HG03095 (cell line): ENCODE measurements at regions not wholly inside any gene's neighbourhood (a gene's known extent, or its start where the extent isn't known, plus 50 kb on each side); places are given as distances from the start of the nearest gene placed in this dataset.
"Not testable (repeated sequence)": the region's sequence is repeated elsewhere in the genome, so short reads cannot be mapped to it uniquely, and the experiment has no call there.

Experiments used
- ATAC-seq: cut with Tn5 transposase; IDR thresholded peaks from one replicate; pipeline ENCODE4 v1.9.1; 2021; ENCODE audit warnings: moderate library complexity; ENCODE audit not compliant: unreplicated experiment

DNA sequence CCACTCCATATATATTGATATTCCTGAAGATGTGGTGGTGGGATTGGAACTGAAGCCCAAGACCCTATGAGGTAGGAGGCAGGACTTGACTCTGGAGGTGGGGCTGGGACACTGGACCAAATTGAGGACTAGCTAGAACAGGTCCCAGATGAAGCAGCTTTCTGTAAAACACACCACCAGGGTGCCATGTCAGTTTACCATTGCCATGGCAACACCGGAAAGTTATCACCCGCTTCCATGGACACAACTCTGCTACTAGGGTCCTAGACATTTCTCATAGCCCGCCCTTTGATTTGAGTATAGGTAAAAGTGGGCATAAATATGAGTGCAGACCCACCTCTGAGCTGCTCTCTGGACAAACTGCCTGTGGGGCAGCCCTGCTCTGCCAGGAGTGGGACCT, 490.5 kb upstream of the PFKP start:
- ATAC-seq: no peak

DNA sequence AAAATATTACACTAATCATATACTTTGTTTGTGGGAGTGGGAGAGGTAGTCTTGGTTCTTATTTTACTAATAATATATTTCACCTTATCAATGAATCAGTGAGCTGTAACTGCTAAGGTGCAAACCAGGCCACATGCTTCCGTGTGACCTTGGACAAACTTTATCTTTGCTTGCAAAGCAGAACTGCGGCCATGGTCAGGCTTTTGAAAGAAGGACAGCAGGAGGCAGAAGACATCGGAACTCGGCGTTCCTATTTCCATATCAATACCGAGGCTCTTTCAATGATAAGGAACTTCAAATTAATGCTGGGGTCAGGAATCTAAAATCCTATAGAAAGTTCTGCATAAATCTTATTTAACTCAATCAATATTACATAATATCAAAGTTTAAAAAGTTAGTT, 491.9 kb upstream of the PFKP start:
- no peak for ATAC-seq

DNA sequence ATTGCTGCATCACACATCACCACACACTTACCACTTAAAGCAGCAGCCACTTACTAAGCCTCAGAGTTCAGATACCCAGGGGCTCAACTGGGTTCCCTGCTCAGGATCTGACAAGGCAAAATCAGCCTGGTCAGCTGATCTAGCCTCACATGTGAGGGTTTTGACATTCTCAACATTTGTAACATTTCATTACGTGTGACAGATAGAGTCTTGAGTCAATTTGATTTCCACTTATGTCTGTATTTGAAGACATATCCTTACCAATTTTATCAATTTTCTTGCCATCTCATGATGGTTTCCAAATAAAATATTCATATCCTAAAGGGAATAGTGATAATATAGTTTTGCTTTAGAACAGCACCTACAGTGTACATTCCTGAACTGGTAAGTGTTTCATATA, 494.7 kb upstream of the PFKP start:
- ATAC-seq: no peak

DNA sequence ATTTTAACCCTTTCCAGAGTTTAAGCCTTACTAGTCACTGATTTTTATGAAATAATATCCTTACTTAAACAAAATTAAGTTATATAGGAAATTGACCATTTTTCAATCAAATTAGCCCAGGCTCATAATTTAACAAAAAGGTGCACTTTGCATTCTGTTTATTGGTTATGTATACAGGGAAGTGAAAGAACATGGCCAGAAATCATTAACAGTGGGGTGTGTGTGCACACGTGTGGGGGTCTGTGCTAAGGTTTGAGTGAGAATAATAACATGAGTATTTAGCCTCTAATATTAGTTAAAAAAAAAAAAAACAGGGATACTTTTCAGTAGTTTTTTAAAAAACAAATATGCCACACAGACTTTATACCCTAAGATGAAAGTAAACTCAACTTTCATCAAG, 510.5 kb upstream of the PFKP start:
- ATAC-seq: no peak

DNA sequence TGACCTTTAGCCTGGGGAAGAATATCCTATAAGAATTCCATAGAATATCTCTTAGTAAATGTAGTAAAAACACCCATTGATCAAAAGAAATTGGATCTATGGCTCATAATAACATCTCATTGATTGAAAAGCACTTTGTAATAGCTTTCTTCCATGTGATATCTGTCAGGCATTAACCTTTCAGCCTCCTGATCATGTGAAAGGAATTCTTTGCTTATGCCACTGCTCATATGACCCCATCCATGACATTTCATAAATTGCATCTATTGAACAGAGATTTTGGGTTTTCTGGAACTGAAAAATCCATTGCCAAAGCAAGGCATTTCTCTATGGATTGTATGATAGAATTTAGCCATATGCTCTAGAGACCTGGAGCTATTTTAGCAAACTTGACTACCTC, 519.3 kb upstream of the PFKP start:
- no peak for ATAC-seq

DNA sequence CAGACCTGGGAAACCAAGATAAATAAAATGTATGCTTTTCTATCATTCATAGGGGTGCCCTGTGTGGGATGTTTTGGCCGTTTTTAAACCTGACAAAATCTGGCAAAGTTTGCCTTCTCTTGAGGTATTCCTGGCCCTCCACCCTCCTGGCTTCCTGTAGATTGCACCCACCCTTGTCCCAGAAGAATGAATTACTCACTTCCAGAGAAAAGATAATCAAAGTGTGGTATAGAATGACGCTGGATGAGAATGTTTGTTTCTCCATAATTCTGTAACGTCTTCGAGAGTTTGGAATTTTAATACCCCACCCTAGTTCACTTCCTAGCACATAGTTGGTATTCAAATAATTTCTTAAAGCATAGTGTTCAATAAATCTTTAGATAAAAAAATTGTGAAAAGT, 519.7 kb upstream of the PFKP start:
- ATAC-seq: no peak

DNA sequence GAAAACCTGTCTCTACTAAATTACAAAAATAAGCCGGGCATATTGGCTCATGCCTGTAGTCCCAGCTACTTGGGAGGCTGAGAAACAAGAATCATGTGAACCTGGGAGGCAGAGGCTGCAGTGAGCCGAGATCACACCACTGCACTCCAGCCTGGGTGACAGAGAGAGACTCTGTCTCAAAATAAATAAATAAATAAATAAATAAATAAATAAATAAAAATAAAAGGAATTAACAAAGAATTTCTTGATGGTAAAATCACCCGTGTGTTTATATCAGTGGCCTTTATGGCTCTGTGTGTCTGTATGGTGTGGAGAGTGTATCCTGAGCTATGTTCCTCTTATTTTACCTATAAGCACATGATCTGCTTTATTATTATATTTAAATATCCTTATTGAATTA, 520.5 kb upstream of the PFKP start:
- ATAC-seq: not testable (repeated sequence)

DNA sequence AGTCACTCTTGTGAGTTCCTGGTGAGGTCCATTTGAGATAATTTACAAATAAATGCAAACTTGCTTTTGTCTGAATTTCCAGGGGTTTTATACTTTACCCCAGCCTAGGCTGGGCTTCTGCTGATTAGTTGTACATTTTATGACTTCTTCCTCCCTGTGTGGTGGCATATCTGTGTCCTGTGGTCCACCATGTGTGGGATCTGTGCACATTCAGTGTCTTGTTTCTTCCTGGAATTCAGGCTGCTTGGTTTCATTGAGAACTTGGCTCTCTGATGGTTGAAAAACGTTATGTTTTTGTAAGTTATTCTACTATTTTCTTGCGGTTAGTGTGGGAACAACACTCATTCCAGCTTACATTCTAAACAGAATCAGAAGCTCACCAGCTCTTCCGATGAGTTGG, 523.4 kb upstream of the PFKP start:
- no peak for ATAC-seq

DNA sequence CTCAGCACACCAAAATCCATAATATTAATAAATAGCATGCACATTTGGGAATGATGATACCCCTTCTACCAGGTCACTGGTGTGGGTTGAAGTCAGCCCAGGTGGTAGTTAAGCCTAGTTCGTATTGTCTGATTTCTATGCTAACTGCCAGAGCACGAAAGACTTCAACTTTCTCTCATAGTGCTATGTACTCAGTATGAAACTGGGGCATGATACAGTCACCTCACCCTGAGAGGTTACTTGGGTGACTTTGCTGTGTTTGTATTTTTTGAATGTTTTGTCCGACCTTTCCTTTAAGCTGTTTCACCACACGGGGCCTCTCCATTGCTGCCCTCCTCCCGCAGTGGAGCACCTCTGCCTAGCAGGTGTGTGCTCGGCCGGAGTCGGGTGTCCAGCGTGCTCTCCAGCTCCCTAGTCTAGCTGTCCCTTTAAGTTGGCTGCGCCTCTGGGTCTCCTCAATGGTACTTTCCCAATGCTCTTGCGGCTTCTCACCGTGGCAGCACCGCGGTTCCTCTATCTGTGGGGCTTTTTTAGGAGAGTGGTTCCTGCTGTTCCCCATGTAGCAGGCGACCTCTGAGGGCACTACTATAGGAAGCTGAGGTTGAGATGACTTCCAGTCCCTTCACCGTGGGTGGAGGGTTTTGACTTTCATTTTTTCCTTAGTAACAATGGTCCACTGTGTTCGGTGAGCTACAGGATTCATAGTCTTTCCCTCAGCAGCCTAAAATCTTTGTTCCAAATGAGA, 524.0 kb upstream of the PFKP start:
- ATAC-seq: no peak

DNA sequence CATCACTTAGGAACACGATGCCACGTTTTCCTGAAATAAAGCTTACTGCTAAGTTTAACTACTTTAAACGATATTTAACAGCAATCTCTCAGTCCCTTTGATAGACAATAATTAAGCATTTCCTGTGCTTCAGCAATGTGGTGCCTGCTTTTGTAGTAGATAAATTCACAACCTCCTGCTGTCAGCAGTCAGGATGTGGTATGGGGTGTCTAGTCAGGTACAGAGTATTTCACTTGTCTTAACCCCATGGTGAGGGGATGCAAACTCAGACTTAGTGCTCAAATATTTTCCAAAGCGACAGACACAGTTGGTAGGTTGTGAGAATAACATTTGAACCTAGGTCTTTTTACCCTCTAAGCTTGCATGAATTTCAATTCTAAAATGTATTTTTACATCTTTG, 526.2 kb upstream of the PFKP start:
- no peak for ATAC-seq

DNA sequence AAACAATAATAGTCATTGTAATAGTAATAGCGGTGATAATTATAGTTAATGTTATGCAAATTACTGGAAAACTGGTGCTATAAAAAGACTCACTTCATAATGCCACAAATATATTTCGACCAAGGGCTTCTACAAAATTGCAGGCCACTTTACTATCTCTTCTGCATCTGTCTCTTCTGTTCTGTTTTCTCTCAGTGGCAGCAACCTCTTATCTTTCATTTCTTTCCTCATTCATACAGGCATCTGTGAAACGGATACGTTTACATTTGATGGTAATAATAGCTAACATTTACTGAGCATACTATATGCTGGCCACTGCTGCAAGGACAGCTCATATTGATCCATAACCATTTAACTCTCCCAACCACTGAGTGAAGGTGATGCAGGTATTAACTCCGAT, 537.4 kb upstream of the PFKP start:
- ATAC-seq: no peak

DNA sequence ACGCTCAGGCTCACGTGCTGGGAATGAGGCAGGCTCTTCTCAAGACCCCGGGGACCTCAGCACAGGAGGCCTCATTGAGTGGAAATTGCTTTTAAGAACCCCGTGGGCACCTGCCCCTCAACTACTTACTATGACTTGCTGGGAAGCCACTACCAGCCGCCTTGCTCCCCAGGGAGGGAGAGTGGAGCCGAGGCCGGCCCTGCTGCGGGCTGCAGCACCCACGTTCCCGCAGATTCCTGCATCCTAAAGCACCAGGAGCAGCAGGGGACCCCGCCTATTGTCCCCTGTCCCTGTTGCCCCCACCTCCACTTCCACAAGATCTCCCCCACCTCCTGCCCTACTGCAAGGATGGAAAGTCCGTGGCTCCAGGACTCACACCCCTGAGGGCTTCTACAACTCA, 541.6 kb upstream of the PFKP start:
- no peak for ATAC-seq

DNA sequence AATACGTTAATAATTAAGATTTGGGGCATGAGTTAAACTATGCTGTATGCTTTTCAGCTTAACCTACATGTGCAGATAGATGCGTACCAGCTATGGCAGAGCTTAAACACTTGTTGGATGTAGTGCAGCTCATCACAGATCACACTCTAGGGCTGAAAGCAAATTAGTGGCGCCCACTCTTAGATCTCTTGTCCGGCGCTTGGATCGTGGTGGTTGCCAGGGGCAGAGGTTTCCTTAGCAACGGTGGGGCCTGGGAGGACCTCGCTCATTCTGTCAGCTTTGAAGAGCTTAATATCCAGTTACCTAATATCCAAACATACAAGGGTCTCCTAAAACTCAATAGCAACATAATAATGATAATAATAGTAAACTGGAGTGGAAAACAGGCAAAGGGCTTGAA, 548.2 kb upstream of the PFKP start:
- ATAC-seq: no peak

DNA sequence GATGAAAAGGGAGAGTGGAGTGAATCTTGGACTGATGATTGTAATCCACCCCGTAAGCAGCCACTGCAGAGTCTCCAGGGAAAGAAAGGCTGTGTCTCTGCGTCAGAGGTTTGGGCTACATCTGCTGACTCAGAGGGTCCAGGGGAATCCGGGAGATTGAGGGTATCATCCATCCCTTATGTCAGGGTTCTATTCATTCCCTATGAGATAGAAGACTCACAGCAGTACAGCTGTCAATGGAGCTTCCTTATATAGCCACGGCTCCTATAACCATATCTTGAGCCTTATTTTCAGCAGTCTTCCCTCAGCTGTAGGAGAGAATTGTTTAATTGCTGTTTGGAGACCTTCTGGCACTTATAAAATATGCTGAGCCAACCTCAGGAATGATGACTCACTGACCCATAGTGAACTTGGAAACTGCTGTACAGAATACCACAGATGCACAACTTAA, 558.2 kb upstream of the PFKP start:
- ATAC-seq: no peak

DNA sequence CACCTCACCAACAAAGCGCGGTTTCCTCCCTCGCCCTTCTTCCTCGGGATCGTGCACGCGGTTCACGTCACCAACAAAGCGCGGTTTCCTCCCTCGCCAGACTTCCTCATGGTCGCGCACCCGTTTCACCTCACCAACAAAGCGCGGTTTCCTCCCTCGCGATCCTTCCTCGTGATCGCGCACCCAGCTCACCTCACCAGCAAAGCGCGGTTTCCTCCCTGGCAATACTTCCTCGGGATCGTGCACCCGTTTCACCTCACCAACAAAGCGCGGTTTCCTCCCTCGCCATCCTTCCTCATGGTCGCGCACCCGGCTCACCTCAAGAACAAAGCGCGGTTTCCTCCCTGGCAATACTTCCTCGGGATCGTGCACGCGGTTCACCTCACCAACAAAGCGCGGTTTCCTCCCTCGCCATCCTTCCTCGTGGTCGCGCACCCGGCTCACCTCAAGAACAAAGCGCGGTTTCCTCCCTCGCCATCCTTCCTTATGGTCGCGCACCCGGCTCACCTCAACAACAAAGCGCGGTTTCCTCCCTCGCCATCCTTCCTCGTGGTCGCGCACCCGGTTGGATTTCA, 565.9 kb upstream of the PFKP start:
- not testable (repeated sequence) for ATAC-seq

DNA sequence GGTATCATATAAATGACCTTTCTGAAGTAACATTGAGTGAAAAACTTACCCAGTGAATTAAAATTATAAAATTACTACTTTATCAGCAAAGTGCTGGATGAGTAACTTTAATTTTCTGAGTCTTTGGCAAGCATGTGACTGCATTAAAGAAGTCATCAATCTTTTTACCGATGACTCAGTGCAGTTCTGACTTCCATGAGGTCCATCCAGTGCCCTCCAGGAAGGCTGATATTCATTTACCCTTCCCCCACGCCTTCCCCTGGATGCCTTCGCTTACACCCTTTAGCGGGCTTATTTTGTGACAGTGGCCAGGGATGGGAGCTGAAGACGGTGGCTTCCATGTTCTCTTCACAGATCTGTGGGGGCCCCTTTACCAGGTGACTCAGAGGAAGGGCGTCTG, 572.9 kb upstream of the PFKP start:
- no peak for ATAC-seq

DNA sequence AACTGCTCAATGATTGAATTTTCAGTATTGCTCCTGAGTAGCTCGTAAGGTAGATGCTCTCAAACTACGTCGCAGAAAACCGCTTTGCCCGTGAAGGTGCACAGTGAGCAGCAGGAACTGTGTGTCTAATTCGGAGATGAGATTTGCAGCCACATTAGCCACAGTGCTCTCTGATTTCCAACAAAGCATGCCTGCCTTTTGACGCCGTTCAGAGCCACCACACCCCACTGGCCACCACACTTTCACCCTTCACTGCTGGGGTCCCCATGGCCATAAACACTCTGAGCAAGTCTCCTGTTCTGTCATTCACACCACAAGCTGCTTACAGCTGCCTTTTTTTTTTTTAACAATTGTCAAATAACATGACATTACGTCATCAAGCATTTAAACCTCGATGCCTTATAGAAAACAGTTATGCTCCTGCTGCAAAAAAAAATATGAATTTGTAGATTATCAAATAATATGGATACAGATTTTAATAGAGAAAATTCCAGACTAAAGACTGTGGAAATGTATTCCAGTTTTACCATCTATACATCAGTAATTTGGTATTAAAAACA, 578.8 kb upstream of the PFKP start:
- no peak for ATAC-seq

DNA sequence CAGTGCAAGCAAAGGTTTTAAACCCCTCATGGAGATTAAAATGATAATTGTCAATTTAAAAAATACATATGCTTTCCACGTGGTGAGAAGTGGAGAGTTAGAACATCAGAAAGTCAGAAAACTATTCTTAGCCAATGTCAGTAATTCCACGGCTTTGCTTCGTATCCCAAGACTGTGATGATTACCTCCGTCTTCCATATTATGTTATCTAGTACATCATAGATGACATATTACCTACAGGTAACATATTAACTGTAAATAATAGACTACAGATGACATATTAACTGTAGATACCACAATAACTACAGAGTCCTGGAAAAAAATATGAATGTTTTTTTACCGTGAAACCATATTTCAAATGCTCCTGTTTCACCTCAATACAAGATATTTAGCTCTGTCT, 579.4 kb upstream of the PFKP start:
- ATAC-seq: no peak

DNA sequence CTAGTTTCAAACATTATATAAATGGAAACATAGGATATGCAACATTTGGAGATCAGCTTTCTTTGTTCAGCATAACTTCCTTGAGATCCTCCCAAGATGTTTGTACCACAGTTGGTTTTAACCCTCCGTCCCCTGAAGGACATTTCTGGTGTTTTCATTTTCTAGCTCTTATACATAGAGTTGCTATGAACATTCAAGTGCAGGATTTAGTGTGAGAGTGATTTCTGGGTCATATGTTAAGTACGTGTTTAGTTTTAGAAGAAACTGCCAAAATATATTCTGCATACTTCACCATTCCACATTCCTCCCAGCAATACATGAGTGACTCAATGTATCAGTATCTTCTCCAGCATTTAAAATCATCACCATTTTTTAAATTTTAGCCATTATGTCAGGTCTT, 588.7 kb upstream of the PFKP start:
- no peak for ATAC-seq

DNA sequence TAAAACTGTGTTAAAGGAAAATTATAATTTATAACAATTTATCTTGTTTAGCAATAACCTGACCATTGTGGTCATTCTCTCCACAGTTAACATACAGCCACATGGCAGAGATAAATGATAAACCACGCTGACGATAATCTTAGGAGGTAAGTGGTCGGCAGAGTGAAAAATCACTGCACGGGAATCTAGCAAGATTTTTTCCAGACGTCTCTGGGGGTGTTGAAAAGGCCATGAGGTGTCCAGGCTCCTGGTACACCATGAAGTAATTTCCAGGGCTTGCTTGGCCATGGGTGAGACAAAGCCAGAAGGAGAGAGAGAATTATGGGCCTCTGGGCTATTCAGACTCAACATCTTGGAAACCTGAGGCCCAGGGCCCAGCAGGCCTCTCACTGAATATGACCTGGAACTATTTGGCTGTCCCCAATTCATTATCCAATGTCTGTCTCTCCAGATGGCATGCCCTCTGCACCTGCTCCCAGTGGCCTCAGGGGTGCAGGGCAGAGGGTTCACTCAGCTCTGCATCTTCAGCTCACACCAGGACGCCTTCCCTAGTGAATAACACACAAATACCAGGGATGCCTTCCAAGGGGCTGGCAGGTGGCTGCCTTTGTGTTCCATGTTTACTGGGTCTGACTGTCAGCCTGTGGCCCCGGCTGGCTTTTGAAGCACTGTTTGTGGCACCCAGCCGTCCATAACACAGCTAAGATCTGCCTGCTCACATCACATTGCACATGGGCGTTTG, 590.4 kb upstream of the PFKP start:
- no peak for ATAC-seq

DNA sequence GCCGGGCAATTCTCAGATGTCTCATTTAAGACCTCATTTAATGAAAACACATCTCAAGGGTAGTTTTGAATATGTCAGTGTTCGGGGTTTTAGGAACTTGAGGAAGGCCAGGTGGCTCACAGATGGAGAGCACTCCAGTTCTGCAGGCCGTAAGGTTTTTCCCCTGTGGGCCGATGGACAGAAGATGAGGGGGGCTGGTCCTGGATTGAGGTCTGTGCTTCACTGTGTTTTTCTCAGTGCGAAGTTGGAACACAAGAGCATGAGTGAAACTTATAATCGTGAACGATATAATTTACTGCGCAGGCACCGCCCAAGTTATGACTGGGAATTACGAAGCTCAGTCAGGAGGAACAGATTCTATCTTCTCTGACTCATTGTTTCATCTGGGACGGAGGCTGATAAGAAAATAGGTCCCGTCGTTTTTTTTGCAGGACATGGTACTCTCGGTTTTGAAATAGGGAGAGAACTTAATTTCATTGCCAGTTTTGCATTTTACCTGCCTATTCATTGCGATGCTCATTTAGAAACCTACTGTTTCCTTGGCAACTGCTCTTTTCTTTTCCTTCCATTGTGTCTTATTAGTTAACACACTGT, 591.0 kb upstream of the PFKP start:
- no peak for ATAC-seq
